ENCODE measurements at regions not wholly inside any gene's neighbourhood (a gene's known extent, or its start where the extent isn't known, plus 50 kb on each side); places are given as distances from the start of the nearest gene placed in this dataset.

- no peak for TF ChIP-seq CTCF (IDR thresholded peaks at IDR 0.05; ENCODE audit: low read depth, low read length)
- no peak for TF ChIP-seq POLR2A (IDR thresholded peaks at IDR 0.05; ENCODE audit: extremely low read depth, insufficient read length)
Observed at GRCh38 chr3:104764496-104764895, 602.2 kb upstream of the ALCAM start.

All from NB4 (cell line).